ENCODE measurements at regions not wholly inside any gene's neighbourhood (a gene's known extent, or its start where the extent isn't known, plus 50 kb on each side); places are given as distances from the start of the nearest gene placed in this dataset.
"Not testable (repeated sequence)": the region's sequence is repeated elsewhere in the genome, so short reads cannot be mapped to it uniquely, and the experiment has no call there.

DNA sequence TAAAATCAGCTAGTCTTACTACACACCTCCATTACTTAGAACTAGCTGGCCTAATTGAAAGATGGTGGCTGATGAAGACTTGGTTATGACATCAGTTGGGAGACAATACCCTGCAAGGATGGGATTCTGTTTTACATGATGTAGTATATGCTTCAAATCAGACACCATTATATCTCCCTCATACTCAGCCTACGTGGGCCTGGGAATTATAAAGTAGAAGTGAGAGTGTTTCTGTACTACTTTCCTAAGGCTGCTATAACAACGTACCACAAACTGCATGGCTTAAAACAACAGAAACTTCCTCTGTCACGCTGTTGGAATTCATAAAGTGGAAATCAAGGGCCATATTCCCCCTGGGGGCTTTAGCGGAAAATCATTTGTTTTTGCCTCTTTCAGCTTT lies 190.4 kb downstream of the PAH start:
- DNase-seq: no peak

DNA sequence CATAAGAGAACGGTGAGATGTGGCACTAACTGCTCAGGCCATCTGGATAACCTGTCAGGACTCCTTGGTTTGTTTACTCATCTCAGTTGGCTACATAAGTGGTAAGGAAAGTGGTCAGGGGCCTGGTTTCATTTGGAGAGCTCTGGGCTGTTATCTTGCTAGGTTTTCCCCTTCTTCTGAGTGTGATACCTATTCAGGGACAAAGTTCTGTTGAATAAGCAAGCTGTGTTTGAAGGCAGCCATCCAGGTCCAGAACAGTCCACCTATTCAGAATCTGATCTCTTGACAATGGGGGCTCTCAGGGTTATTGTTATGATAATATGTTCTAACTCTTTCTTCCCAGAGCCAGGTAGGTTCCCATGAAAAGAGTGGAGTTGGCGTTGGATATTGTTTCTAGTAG lies 194.9 kb downstream of the PAH start:
- DNase-seq: no peak

DNA sequence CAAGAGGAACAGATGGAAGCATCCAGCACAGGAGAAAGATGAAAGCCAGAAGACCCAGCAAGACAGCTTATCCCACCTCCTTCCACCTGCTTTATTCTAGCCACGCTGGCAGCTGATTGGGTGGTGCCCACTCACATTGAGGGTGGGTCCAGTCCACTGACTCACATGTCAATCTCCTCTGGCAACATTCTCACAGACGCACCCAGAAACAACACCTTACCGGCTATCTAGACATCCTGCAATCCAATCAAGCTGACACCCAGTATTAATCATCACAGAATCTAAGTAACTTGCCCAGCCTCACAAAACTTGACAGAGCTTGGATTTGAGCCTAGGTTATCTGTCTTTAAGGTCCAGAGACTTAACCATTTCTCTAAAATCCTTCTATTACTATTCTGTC lies 208.9 kb downstream of the PAH start:
- DNase-seq: no peak

DNA sequence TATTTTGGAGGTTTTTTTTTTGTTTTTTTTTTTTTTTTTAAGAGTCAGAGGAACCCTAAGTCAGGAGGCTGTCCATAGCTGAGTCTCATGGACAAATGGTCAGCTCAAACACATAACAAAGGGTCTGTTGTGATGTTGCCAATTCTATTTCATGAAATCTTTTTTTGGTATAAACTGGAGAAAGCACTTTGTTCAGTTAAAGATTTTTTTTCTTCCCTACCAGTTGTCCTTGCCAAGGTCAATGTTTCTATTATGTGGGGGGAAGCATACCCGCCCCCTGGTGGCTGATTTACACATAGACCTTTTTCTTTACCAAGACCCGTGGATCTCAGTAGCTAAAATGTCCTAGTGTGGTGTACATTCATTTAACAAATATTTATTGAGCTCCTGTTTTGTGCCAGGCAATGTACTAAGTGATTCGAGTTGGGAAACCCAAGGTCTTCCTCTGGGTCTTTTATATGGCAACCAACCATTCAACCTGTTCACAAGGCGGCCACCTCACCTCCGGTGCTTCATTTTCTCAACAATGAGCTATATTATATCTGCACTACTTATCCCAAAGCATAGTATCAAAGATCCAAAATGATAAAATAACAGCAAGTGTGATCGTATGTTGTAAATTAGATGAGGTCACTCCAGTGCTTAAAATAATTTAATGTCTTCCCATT lies 214.5 kb downstream of the PAH start:
- DNase-seq: peak; percentile 55

DNA sequence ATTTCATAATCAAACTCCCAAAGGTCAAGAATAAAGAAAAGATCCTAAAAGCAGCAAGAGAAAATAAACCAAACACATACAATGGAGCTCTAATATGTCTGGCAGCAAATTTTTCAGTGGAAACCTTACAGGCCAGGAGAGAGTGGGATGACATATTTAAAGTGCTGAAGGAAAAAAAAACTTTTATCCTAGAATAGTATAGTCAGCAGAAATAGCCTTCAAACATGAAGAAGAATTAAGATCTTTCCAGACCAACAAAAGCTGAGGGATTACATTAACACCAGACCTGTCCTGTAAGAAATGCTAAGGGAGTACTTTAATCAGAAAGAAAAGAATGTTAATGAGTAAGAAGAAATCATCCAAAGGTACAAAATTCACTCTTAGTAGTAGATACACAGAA lies 215.7 kb upstream of the IGF1 start:
- DNase-seq: no peak

DNA sequence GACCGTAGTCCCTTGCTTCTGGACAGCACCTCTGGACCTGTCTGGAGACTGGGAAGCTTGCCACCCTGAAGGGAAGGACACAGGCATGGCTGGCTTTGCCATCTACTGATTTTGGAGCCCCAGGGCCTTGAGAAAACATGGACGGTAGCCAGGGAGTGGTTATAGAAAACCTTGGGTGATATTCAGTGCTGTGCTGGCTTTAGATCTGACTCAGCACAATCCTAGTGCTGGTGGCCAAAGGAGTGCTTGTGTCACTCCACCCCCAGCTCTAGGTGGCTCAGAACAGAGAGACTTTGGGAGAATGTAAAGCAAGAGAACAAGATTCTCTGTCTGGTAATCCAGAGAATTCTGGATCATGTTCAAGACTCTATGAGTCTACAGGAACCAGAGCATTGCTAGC lies 214.5 kb upstream of the IGF1 start:
- no peak for DNase-seq

DNA sequence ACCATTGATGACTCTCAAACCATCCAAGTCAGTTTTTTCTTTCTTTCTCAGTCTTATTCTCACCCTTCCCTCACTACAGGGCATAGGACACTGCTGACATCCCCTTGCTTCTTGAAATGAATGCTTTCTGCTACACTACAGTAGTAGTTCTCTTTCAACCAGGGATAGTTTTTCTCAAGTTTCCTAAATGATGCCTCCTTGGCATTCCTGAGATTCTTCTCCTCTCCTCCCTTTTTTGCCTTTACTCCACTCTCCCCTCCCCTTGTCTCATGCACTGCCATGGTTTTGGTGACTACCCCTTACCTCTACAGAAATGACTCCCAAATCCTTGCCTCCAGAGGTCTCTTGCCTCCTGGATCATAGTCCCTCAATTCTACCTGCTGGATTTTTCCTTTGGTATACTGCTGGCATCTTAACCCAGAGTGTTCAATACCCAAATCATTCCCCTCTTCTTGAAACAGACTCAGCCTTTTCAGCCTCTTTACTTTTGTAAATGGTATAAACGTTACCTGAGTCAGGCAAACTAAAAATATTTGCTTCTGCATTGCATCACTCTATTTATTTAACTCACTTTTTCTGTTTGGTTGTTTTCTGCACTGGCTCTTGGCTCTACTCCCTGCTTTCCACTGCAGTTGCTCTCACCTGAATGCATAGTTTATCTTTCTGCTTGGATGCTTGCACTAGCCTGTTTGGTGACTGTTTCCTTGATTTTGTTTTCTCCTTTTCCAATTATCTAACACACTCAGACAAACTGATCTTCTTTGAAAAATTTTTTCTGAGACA lies 211.6 kb upstream of the IGF1 start:
- DNase-seq: no peak

DNA sequence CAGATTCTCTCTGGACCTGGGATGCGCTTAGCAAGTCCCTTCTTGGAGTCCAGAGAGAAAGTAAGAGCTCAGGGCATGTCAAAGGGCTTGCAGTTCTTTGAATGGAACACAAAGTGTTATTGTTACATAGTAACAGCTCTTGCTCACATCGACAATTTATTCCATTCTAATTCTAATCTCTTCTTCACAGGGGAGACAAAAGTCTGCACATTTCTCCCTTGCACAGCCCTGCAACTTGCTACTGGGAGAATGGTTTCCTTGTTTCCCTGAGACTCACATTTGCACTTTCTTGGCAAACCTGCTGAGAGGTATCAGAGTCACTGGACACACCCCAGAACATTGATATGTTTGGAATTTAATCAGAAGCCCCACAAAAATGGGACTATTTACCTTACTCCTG lies 209.9 kb upstream of the IGF1 start:
- DNase-seq: no peak

DNA sequence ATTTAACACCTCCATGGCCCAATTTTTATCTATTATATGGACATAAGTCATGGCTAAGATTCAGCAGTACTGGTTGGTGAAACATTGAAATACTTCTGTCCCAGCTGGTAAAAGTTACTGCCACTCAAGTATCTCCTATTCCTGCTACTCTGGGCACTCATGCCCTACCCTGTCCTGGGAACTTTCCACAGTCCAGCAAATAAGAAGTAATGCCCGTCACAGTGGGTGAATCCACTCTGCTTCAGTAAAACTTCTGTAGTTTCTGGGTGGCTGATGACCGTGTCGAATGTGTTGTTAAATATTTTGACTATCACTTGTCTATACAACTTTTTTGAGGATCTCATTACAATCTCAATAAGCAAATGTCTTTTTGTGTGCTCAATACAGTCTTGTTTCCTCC lies 209.3 kb upstream of the IGF1 start:
- DNase-seq: no peak

DNA sequence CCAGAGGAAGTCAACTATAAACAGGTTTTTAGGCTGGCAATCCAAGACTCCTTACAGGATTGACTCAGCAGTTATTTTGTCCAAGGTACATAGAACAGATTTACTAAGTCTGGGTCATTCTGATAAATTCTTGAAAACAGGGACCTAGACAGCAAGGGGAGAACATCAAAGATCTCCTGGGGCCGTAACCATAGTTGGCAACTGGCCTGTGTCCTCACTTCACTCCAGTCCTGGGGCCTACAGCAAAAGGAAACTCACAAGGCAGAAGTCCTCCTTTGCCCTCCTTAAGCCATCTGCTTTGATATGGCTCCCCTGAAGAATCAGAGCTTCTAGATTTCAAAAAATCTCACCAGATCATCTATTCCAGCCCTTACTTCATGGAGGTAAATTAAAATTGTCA lies 207.2 kb upstream of the IGF1 start:
- DNase-seq: no peak

DNA sequence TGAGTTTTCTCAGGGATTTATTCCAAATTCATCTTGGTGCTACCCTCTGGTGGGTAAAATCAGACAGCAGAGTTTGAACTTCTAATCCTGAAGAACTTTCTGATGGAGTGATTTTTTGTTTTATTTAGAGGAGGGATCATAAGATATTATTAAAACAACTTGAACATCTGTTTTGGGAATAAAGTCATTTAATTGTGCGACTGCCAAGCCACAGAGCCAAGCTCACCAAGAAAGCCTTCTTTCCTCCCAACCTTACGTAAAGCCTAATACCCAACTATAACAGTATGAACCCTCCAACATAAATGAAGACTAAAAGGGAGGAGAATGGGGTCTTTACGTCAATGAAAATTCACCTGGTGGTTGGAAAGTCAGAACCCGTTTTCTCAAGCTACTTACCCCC lies 205.5 kb upstream of the IGF1 start:
- no peak for DNase-seq

DNA sequence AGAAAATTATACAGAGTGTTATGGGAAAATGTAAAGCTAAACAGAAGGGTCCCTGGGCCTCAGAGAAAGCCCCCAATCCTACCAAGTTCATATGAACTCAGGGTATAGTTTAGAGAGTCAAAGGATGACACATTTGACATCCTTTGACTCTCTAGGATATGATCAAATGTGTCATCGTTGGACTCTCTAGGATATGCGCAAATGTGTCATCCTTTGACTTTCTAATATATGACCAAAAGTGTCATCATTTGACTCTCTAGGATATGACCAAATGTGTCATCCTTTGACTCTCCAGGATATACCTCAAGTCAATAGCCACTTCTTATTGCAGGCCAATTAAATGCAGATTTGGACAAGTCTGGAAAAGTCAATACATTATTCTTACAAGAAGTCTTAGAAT lies 204.8 kb upstream of the IGF1 start:
- no peak for DNase-seq

DNA sequence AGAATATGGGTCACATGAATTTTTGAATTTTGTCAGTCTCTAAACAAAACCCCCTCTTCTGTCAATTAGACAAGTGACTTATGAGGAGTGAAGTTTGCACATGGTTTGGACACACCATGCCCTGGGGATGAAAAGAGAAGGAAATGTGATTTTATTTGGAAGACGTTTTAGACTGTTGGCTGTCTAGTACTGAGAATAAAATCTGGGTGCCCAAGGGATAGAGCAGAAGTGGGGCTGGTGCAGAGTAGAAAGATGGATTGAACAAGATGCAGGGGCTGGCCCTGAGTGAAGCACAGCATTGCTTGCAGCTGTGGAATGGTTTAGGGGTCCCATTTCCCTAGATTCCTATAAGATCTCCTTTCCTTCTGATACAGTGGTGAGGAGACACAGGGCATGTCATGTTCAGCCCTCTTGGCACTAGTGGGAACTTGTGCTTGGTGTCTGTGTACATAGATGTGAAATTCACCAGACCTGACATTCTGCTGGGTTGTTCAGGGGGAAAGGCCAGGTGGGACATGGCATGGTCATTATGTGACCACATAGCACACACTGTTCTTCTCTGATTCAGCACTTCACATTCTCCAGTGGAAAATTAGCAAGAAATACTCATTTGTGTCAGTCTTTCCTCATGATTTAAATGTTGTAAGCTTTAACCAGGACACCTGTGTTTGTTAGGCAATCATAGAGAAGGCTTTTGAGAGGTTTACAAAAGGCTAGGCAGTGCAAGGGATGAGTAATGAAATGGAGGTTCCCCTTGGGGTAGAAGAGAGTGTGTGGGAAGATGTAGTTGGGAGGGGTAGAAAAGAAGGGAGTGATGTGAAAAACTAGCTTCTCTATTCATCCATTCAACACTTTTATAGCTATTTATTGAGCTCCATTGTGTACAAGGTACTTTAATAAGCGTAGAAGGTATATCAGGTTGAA lies 202.3 kb upstream of the IGF1 start:
- no peak for DNase-seq

DNA sequence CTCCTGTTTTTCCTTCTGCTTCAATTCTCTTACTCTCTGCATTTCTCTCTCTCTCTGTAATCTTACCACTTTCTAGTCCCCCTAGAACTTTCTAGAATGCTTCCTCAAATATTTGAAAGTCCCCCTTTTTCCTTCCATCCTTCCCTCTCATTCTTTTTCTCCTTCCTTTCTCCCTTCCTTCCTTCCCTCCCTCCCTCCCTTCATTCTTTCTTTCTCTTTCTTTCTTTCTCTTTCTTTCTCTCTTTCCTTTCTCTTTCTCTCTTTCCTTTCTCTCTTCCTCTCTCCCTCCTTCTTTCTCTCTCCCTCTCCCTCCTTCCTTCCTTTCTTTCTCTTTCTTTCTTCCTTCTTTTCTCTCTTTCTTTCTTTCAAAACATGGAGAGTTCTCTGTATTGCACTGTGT lies 201.4 kb upstream of the IGF1 start:
- no peak for DNase-seq

DNA sequence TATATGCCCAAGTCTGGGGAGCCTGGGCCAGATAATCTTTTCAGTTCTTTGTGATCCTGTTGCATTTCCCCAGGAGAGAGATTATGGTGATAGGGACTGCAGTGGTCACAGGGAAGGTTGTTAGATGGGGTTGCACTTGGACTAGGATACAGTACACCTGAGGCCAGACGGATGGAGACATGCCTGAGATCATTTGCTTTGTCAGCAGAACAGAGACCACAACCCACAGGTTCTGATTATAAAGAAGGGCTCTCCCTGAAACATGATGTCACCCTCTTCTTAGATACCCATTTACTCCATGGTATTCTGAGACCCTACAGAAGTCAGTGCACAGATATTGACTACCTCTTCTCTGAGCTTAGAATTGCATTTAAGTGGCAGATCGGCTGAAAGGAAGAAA lies 200.9 kb upstream of the IGF1 start:
- DNase-seq: no peak

DNA sequence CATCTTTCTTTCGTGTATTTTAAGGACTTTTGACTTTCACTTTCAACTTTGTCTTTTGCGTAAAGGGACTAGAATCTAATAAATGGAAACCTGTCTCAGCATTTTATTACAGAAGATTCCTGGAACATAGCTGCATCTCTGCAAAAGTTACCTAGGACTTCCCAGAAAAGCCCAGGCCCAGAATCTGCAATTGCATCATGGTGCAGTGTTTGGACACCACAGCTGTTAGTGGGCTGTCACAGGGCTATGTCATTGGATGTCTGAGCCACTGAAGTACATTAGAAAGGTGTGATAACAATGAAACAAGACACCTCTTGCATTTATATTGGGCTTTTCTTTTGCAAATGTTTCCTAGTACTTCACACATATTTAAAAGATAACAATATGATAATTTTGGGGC lies 199.9 kb upstream of the IGF1 start:
- DNase-seq: no peak

DNA sequence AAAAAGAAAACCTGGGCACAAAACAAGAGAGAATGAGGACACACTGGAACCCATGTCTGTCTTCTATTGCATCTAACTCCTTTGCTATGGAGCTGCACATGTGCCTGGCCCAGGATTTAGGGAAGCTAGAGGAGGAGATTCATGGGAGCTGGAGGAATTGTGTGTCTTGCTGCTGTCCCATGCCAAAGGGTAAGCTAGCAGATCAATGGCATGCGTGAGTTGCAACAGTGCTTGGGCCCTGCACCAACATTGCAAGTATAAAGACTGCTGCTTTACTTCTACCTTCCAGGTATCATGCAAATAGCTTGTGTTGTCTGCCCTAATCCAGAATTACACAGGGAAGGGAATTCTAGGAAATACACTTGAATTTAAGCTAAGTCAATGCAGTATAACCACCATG lies 196.4 kb upstream of the IGF1 start:
- DNase-seq: no peak

DNA sequence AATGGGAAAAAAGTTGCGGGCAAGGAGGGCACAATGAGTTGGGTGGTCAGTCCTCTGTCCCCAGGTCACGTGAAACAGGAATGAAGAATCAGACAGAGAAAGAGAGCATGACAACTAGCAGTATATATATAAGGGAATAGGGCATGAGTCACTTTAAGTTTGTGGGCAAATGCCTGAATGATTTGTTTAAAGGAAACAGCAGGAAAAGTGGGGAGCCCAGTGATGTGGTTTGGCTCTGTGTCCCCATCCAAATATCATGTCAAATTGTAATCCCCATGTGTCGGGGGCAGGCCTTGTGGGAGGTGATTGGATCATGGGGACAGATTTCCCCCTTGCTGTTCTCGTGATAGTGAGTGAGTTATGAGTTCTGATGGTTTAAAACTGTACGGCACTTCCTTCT lies 195.3 kb upstream of the IGF1 start:
- no peak for DNase-seq

DNA sequence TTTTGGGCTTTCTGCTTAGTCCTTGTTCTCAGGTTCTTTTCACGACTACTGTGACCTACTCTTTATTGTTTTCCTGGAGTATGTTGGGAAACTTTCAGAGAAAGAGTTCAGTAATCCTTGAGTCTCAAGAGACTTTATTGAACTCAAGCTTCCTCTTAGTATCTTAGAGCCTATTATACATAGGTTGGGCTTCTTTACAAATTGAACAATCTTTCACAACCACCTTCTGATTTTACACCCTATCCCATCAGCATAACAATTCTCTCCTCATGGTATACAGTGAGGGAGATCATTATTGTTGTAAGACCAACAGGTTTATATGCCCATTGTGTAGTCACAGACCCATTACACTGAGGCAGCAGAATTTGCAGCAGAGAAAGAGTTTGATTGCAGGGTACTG lies 193.2 kb upstream of the IGF1 start:
- no peak for DNase-seq

DNA sequence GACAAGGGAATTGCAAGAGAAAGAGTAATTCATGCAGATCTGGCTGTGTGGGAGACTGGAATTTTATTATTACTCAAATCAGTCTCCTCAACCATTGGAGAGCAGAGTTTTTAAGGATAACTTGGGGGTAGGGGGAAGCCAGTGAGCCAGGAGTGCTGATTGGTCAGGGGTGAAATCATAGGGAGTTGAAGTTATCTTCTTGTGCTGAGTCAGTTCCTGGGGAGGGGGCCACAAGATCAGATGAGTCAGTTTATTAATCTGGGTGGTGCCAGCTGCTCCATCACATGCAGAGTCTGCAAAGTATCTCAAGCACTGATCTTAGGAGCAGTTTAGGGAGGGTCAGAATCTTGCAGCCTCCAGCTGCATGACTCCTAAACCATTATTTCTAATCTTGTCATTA lies 191.8 kb upstream of the IGF1 start:
- not testable (repeated sequence) for DNase-seq

DNA sequence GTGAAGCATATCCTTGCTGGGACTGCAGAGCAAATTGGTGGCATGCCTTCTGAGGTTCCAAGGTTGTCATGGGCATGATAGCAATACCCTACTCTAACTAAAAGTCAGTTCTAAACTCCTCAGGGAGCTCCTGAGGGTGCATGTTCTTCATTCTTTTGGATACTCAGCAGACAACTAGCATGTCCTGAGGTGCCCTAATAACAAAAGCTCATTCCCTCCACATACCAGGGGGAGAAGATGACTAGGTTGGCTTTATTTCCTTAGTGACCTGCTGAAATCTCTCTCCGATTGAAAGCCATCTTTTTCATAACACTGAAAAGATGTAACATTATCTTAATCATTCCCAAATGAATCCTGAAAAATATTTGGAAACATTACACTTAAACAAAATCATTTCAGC lies 188.7 kb upstream of the IGF1 start:
- no peak for DNase-seq

DNA sequence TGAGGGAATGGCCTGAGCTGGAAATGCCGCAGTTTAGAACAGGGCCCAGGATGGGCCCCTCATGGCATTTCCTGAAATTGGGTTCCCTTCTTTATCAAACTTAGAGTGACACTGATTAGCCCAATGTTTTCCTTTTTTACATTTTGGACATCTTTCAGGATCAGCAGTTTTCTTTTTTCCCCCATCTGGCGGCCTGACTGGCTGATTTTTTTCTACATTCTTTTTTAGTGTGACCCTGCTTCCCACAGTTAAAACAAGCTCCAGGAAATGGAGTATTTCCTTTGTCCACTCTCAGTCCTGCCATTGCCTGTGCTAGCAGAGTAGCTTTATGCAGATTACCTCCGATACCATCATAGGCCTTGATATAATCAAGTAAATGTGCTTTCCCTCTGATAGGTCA lies 185.8 kb upstream of the IGF1 start:
- DNase-seq: not testable (repeated sequence)

DNA sequence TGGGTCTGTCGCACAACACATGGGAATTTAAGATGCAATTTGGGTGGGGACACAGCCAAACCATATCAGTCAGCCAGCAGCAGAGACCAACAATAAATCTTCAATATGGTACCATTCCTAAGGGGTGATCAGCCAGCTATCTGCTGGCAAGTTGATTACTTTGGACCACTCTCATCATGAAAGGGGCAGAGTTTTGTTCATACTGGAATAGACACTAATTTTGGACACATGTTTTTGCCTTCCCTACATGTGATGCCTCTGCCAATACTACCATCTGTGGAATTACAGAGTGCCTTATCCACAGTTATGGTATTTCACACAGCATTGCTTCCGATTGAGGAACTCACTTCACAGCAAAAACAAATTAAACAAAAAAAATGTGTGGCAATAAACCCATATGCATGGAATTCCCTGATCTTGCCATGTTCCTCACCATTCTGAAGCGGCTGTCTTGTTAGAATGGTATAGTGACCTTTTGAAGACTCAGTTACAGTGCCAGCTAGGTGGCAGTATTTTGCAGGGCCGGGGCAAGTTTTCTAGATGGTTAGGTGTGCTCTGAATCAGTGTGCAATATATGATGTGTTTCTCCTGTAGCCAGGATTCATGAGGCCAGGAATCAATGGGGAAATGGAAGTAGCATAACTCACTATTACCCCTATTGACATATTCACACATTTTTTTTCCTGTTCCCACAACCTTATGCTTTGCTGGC lies 179.0 kb upstream of the IGF1 start:
- DNase-seq: no peak
